Lower leg skin (tissue), 3 donors: ENCODE measurements at regions not wholly inside any gene's neighbourhood (a gene's known extent, or its start where the extent isn't known, plus 50 kb on each side); places are given as distances from the start of the nearest gene placed in this dataset.

ENCODE experiments used
- POLR2A ChIP-seq, 2 donors: fragments of 450-650 bp; IDR thresholded peaks; one replicate each; pipeline ENCODE4 v1.6.1; 2016 to 2017; ENCODE audit warnings: antibody characterized with exemption in 2 of 2, mild to moderate bottlenecking in 1 of 2, moderate library complexity in 1 of 2
- TF ChIP-seq, protein P1 (sequence below), 3 donors: fragments of 450-650 bp; IDR thresholded peaks; one replicate each; pipeline ENCODE4 v1.5.1; 2016; ENCODE audit warnings: antibody characterized with exemption in 3 of 3, mild to moderate bottlenecking in 3 of 3, moderate library complexity in 2 of 3

DNA sequence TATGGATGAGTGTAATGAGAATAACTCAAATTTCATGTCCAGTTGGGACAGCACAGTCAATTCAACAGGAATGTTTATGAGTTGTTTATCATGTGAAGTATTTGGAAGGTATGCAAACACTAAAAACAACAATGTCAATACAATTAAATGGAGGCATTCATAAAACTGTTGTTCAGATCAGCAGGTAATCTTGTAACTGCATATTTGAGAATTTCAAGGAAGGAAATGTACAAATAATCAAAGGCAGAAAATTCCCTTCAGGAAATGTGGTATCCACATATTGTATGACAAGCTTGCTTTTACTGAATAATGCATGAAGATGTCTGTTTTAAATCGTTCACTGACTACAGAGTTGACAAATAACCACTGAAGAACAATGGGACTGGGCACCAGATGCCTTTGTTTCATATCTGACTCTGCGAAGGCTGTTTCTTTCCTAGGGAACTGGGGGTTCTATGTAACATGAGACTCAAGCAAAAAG is 198.3 kb downstream of the LTN1 start:
- TF ChIP-seq, protein P1, sequence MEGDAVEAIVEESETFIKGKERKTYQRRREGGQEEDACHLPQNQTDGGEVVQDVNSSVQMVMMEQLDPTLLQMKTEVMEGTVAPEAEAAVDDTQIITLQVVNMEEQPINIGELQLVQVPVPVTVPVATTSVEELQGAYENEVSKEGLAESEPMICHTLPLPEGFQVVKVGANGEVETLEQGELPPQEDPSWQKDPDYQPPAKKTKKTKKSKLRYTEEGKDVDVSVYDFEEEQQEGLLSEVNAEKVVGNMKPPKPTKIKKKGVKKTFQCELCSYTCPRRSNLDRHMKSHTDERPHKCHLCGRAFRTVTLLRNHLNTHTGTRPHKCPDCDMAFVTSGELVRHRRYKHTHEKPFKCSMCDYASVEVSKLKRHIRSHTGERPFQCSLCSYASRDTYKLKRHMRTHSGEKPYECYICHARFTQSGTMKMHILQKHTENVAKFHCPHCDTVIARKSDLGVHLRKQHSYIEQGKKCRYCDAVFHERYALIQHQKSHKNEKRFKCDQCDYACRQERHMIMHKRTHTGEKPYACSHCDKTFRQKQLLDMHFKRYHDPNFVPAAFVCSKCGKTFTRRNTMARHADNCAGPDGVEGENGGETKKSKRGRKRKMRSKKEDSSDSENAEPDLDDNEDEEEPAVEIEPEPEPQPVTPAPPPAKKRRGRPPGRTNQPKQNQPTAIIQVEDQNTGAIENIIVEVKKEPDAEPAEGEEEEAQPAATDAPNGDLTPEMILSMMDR (IDR thresholded peaks at IDR 0.05): no peak
- no peak for TF ChIP-seq POLR2A (IDR thresholded peaks at IDR 0.05)
